WTC11 (cell line): ENCODE measurements at regions not wholly inside any gene's neighbourhood (a gene's known extent, or its start where the extent isn't known, plus 50 kb on each side); places are given as distances from the start of the nearest gene placed in this dataset.

Source experiments
- ATAC-seq: fragments of 200-7000 bp; cut with Tn5 transposase; 2 replicates; pipeline ENCODE4 v1.10.0; 2021; ENCODE audit warnings: mild to moderate bottlenecking, moderate library complexity
- CTCF ChIA-PET: fragments of 300-600 bp; sonication (Branson Sonifier 250); formaldehyde crosslinking; loops from one replicate; lab custom pipeline; 2021; ENCODE audit warnings: antibody characterized with exemption; lab: Charles Lee
- POLR2A ChIA-PET: fragments of 350-600 bp; sonication (Branson Sonifier 250); formaldehyde crosslinking; loops from one replicate; lab custom pipeline; 2021; ENCODE audit warnings: antibody characterized with exemption; lab: Charles Lee
- DNase-seq: peaks from one replicate; pipeline ENCODE4 v3.0.0; 2021; ENCODE audit warnings: low spot score
- H3K27ac Mint-ChIP-seq: 2 replicates; pipeline ENCODE4 v1.8.0; 2021; ENCODE audit warnings: mixed read lengths
- H3K27me3 Mint-ChIP-seq: 2 replicates; pipeline ENCODE4 v1.8.0; 2021; ENCODE audit warnings: low read depth, mild to moderate bottlenecking, moderate library complexity, mixed read lengths
- H3K36me3 Mint-ChIP-seq: 2 replicates; pipeline ENCODE4 v1.8.0; 2021; ENCODE audit warnings: mixed read lengths
- H3K4me1 Mint-ChIP-seq: 2 replicates; pipeline ENCODE4 v1.8.0; 2022; ENCODE audit warnings: mixed read lengths
- H3K4me3 Mint-ChIP-seq: 2 replicates; pipeline ENCODE4 v1.8.0; 2021; ENCODE audit warnings: mild to moderate bottlenecking, moderate library complexity, mixed read lengths
- H3K9me3 Mint-ChIP-seq: 2 replicates; pipeline ENCODE4 v1.8.0; 2021; ENCODE audit warnings: mixed read lengths
- E2F1 ChIP-seq: sonication (generic); formaldehyde crosslinking; IDR thresholded peaks from 2 replicates; pipeline ENCODE4 v1.8.0; 2022; ENCODE audit warnings: mild to moderate bottlenecking, missing genetic modification reagents
- ELF4 ChIP-seq: sonication (generic); formaldehyde crosslinking; IDR thresholded peaks from 2 replicates; pipeline ENCODE4 v1.8.1; 2022; ENCODE audit warnings: low read depth, mild to moderate bottlenecking, moderate library complexity, missing genetic modification reagents
- GABPB1 ChIP-seq: sonication (generic); formaldehyde crosslinking; IDR thresholded peaks from 2 replicates; pipeline ENCODE4 v1.8.1; 2023; ENCODE audit warnings: mild to moderate bottlenecking, missing genetic modification reagents
- GRHL2 ChIP-seq: fragments of 250-450 bp; sonication (Bioruptor Pico); IDR thresholded peaks from 2 replicates; pipeline ENCODE4 v1.8.0; 2022; ENCODE audit warnings: mild to moderate bottlenecking, moderate library complexity; ENCODE audit not compliant: insufficient replicate concordance, severe bottlenecking
- MYBL2 ChIP-seq: sonication (generic); formaldehyde crosslinking; IDR thresholded peaks from 2 replicates; pipeline ENCODE4 v1.8.1; 2023; ENCODE audit warnings: mild to moderate bottlenecking, moderate library complexity, missing genetic modification reagents
- NFATC4 ChIP-seq: fragments of 250-450 bp; sonication (Bioruptor Pico); IDR thresholded peaks from 2 replicates; pipeline ENCODE4 v1.9.0; 2021; ENCODE audit warnings: mild to moderate bottlenecking
- SMAD3 ChIP-seq: sonication (generic); formaldehyde crosslinking; IDR thresholded peaks from 2 replicates; pipeline ENCODE4 v1.8.0; 2022; ENCODE audit warnings: missing genetic modification reagents, mild to moderate bottlenecking, borderline replicate concordance
- SOX15 ChIP-seq: fragments of 250-450 bp; sonication (Bioruptor Pico); IDR thresholded peaks from 2 replicates; pipeline ENCODE4 v1.9.0; 2021; ENCODE audit warnings: mild to moderate bottlenecking
- ZNF423 ChIP-seq: fragments of 250-450 bp; sonication (Bioruptor Pico); IDR thresholded peaks from 2 replicates; pipeline ENCODE4 v2.1.2; 2022; ENCODE audit warnings: mild to moderate bottlenecking, moderate library complexity
- TF ChIP-seq, protein P1 (sequence below): sonication (generic); formaldehyde crosslinking; IDR thresholded peaks from 2 replicates; pipeline ENCODE4 v1.8.1; 2023; ENCODE audit warnings: mild to moderate bottlenecking, missing genetic modification reagents, moderate library complexity
- TF ChIP-seq, protein P2 (sequence below): sonication (generic); formaldehyde crosslinking; IDR thresholded peaks from 2 replicates; pipeline ENCODE4 v1.8.1; 2022; ENCODE audit warnings: mild to moderate bottlenecking, missing genetic modification reagents, moderate library complexity, borderline replicate concordance
- TF ChIP-seq, protein P3 (sequence below): sonication (generic); formaldehyde crosslinking; IDR thresholded peaks from 2 replicates; pipeline ENCODE4 v1.8.1; 2023; ENCODE audit warnings: mild to moderate bottlenecking, missing genetic modification reagents
- TF ChIP-seq, protein P4 (sequence below): sonication (generic); formaldehyde crosslinking; IDR thresholded peaks from 2 replicates; pipeline ENCODE4 v1.8.1; 2023; ENCODE audit warnings: mild to moderate bottlenecking, missing genetic modification reagents

- H3K27me3 Mint-ChIP-seq = peaks cover 2% of the 10 kb centered on the region; the same call in 1 of the 2 replicates
- H3K4me1 Mint-ChIP-seq = peaks cover 35% of the 10 kb centered on the region
- ChIA-PET CTCF (interaction anchor here (1.3 to 1.4 kb wide), 2 partner anchors 107 to 116 kb away, joined by 3 to 5 read pairs; no protein-coding TSS in a partner anchor), POLR2A (no interaction called here)
- TF ChIP-seq SOX15 (CRISPR knock-in tag) (no peak), SMAD3 (CRISPR knock-in tag) (no peak), ZNF423 (no peak), E2F1 (CRISPR knock-in tag) (no peak), MYBL2 (CRISPR knock-in tag) (no peak), ELF4 (CRISPR knock-in tag) (no peak), GRHL2 (CRISPR knock-in tag) (no peak)
- TF ChIP-seq, protein P1, sequence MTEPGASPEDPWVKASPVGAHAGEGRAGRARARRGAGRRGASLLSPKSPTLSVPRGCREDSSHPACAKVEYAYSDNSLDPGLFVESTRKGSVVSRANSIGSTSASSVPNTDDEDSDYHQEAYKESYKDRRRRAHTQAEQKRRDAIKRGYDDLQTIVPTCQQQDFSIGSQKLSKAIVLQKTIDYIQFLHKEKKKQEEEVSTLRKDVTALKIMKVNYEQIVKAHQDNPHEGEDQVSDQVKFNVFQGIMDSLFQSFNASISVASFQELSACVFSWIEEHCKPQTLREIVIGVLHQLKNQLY = no peak
- TF ChIP-seq, protein P2, sequence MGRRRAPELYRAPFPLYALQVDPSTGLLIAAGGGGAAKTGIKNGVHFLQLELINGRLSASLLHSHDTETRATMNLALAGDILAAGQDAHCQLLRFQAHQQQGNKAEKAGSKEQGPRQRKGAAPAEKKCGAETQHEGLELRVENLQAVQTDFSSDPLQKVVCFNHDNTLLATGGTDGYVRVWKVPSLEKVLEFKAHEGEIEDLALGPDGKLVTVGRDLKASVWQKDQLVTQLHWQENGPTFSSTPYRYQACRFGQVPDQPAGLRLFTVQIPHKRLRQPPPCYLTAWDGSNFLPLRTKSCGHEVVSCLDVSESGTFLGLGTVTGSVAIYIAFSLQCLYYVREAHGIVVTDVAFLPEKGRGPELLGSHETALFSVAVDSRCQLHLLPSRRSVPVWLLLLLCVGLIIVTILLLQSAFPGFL (CRISPR knock-in tag) = no peak
- TF ChIP-seq, protein P3, sequence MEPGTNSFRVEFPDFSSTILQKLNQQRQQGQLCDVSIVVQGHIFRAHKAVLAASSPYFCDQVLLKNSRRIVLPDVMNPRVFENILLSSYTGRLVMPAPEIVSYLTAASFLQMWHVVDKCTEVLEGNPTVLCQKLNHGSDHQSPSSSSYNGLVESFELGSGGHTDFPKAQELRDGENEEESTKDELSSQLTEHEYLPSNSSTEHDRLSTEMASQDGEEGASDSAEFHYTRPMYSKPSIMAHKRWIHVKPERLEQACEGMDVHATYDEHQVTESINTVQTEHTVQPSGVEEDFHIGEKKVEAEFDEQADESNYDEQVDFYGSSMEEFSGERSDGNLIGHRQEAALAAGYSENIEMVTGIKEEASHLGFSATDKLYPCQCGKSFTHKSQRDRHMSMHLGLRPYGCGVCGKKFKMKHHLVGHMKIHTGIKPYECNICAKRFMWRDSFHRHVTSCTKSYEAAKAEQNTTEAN (CRISPR knock-in tag) = no peak
- TF ChIP-seq, protein P4, sequence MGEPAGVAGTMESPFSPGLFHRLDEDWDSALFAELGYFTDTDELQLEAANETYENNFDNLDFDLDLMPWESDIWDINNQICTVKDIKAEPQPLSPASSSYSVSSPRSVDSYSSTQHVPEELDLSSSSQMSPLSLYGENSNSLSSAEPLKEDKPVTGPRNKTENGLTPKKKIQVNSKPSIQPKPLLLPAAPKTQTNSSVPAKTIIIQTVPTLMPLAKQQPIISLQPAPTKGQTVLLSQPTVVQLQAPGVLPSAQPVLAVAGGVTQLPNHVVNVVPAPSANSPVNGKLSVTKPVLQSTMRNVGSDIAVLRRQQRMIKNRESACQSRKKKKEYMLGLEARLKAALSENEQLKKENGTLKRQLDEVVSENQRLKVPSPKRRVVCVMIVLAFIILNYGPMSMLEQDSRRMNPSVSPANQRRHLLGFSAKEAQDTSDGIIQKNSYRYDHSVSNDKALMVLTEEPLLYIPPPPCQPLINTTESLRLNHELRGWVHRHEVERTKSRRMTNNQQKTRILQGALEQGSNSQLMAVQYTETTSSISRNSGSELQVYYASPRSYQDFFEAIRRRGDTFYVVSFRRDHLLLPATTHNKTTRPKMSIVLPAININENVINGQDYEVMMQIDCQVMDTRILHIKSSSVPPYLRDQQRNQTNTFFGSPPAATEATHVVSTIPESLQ (CRISPR knock-in tag) = no peak
- no peaks in the 10 kb centered on the region for H3K9me3 Mint-ChIP-seq
- no peak; the same call in 1 of the 2 replicates for ATAC-seq
- no peaks in the 10 kb centered on the region for H3K36me3 Mint-ChIP-seq
- H3K27ac Mint-ChIP-seq = no peak overlapping the region
- H3K4me3 Mint-ChIP-seq = no peak overlapping the region
- no peak for DNase-seq
Observed at GRCh38 chr1:234976861-234977680, 151.6 kb downstream of the TOMM20 start.

DNA sequence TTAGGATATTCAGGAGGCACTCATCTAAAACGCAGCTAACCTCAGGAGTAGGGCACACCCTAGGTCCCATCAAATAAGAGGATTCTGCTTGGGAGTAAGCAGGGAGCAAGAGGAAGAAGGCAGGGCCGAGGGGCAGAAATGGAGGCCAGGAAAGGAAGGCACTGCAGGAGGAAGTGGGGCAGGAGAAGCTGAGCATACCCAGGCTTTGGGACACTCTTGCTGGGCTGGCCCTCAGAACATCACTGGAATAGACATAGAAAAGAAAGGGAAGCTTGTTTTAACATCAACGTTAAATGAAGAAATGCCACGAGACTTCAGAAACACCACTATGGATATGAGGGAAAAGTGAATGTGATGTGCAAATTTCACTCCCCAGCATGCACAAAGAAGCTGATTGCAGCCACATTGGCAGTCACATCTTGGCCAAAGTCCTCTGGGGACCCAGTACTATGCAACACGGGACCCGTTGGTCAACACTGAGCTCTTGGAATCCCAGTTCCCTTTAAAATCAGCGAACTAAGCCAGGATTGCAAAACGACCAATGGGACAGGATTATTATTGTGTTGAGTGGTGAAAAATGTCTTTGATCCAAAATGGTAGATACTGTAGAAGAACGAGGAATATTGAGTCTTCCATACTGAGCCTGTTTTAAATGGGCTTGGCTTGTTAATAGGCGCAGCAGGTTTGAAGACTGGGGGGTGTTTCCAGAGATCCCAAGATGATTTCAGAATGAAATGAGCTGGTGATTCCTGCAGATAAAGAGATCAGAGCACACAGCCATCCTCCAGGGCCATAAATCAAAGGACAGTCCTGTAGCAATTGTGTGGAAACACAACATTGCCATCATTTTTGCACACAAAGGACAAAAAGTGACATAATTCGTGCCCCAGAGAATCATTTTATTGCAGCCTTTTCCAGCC is 152.4 kb downstream of the TOMM20 start:
- H3K27me3 Mint-ChIP-seq = peaks cover 2% of the 10 kb centered on the region; the same call in 1 of the 2 replicates
- ChIA-PET CTCF (interaction anchor here (1.3 kb wide), 1 partner anchor 117 kb away, joined by 3 read pairs; no protein-coding TSS in a partner anchor), POLR2A (no interaction called here)
- no peak overlapping the region; the same call in 1 of the 2 replicates for H3K27ac Mint-ChIP-seq
- no peaks in the 10 kb centered on the region for H3K9me3 Mint-ChIP-seq
- no peak overlapping the region for H3K4me3 Mint-ChIP-seq
- no peaks in the 10 kb centered on the region for H3K36me3 Mint-ChIP-seq
- peaks cover 44% of the 10 kb centered on the region for H3K4me1 Mint-ChIP-seq
- ATAC-seq (no peak), DNase-seq (no peak)
- TF ChIP-seq NFATC4 (CRISPR knock-in tag) = no peak
- peak; percentile 86 for TF ChIP-seq GABPB1 (CRISPR knock-in tag)
